HG03558 (cell line): ENCODE measurements at regions not wholly inside any gene's neighbourhood (a gene's known extent, or its start where the extent isn't known, plus 50 kb on each side); places are given as distances from the start of the nearest gene placed in this dataset.
A peak's percentile ranks its signal among the peaks of the same experiment; 100 is the strongest.
"Not testable (repeated sequence)": the region's sequence is repeated elsewhere in the genome, so short reads cannot be mapped to it uniquely, and the experiment has no call there.

Source experiments
- ATAC-seq: cut with Tn5 transposase; IDR thresholded peaks from one replicate; pipeline ENCODE4 v1.9.1; 2021; ENCODE audit warnings: moderate number of reproducible peaks; ENCODE audit not compliant: unreplicated experiment; ENCODE audit errors: extremely low read depth

- not testable (repeated sequence) for ATAC-seq
These were observed 109.8 kb downstream of the RNASET2 start for GRCh38 chr6:166846446-166847142.

- no peak for ATAC-seq
These were observed 113.7 kb downstream of the RNASET2 start for GRCh38 chr6:166842607-166843006.

- ATAC-seq, result no peak
These were observed 115.1 kb downstream of the RNASET2 start for GRCh38 chr6:166841216-166841615.

- ATAC-seq, result no peak
These were observed 116.8 kb downstream of the RNASET2 start for GRCh38 chr6:166839569-166839968.

- no peak for ATAC-seq
These were observed 117.4 kb downstream of the RNASET2 start for GRCh38 chr6:166838987-166839386.

- no peak for ATAC-seq
These were observed 119.3 kb downstream of the RNASET2 start for GRCh38 chr6:166836785-166837718.

GRCh38 chr6:166834049-166834448, 122.3 kb downstream of the RNASET2 start:
- ATAC-seq, result no peak

- no peak for ATAC-seq
These were observed 125.4 kb downstream of the RNASET2 start for GRCh38 chr6:166830891-166831363.

- peak; percentile 85 for ATAC-seq
These were observed 126.0 kb downstream of the RNASET2 start for GRCh38 chr6:166830185-166830890.

GRCh38 chr6:166826264-166826663, 130.1 kb downstream of the RNASET2 start:
- ATAC-seq, result no peak

GRCh38 chr6:166825553-166826145, 130.7 kb downstream of the RNASET2 start:
- ATAC-seq, result no peak

- no peak for ATAC-seq
These were observed 131.5 kb downstream of the RNASET2 start for GRCh38 chr6:166824880-166825250.

- ATAC-seq, result no peak
These were observed 132.0 kb downstream of the RNASET2 start for GRCh38 chr6:166824146-166824879.

GRCh38 chr6:166822609-166823008, 133.7 kb downstream of the RNASET2 start:
- ATAC-seq, result no peak

GRCh38 chr6:166820483-166820882, 135.9 kb downstream of the RNASET2 start:
- ATAC-seq, result no peak

- no peak for ATAC-seq
These were observed 136.3 kb downstream of the RNASET2 start for GRCh38 chr6:166820070-166820469.

- ATAC-seq, result no peak
These were observed 140.7 kb downstream of the RNASET2 start for GRCh38 chr6:166815629-166816028.

- ATAC-seq, result no peak
These were observed 142.0 kb downstream of the RNASET2 start for GRCh38 chr6:166814390-166814789.

- no peak for ATAC-seq
These were observed 142.9 kb downstream of the RNASET2 start for GRCh38 chr6:166813461-166813860.

GRCh38 chr6:166810864-166811263, 145.5 kb downstream of the RNASET2 start:
- no peak for ATAC-seq
